ENCODE measurements at regions not wholly inside any gene's neighbourhood (a gene's known extent, or its start where the extent isn't known, plus 50 kb on each side); places are given as distances from the start of the nearest gene placed in this dataset.

DNA sequence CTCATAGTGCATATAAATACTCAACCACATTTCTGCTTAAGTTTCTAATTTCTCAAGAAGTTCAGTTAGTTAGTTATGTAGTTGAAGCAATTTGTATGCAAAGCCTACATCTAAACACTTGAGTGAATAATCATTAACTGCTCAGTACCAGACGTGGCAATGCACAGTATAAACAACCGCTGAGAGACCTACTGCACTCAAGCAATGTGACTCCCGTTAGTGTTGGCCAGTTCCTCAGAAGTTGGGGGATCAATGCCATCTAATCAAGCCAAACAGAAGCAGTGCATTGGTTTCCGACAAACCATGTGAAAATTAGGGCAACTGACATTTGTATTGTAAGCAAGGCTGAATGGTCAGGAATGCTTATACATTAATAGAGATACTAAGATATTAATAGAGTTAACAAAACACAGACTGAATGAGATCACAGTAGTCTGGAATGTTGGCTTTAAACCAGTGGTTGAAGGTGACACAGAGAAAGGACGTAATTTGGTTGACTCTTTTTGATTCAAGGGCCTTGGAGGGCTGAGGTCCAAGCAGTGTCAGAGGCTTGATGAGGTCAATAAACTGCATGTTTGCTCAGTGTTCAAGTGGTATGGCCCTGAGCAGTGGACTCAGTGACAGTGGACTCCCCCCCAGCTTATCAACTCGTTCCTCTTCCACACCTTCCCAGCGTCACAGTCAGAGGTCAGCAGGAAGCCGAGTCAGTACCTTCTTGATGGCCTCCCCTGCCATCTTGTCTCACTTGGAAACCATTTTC lies 255.5 kb downstream of the CTH start:
- no peak for TF ChIP-seq CTCF (IDR thresholded peaks at IDR 0.05)
- no peak for TF ChIP-seq POLR2A (IDR thresholded peaks at IDR 0.05)
